Neural progenitor cell (in vitro differentiated cells): ENCODE measurements at regions not wholly inside any gene's neighbourhood (a gene's known extent, or its start where the extent isn't known, plus 50 kb on each side); places are given as distances from the start of the nearest gene placed in this dataset.

Experiments
- DNase-seq: peaks from one replicate; pipeline ENCODE4 v3.0.0-alpha.2; 2016; ENCODE audit warnings: low spot score
- H2AFZ ChIP-seq: fragments of 200-600 bp; sonication (generic); replicated peaks from 2 replicates; pipeline ENCODE4 v1.6.1; 2016; ENCODE audit warnings: antibody characterized with exemption
- H3F3A ChIP-seq: fragments of 200-600 bp; sonication (generic); 2 replicates; pipeline ENCODE4 v1.6.1; 2016; ENCODE audit warnings: antibody characterized with exemption, low read depth
- H3K27ac ChIP-seq: fragments of 200-600 bp; sonication (generic); 2 replicates; pipeline ENCODE4 v1.5.1; 2016; ENCODE audit warnings: mild to moderate bottlenecking
- H3K27me3 ChIP-seq: fragments of 200-600 bp; sonication (generic); 2 replicates; pipeline ENCODE4 v1.6.1; 2016; ENCODE audit warnings: mild to moderate bottlenecking, moderate library complexity
- H3K36me3 ChIP-seq: fragments of 200-600 bp; sonication (generic); 2 replicates; pipeline ENCODE4 v1.5.1; 2016
- H3K4me1 ChIP-seq: fragments of 200-600 bp; sonication (generic); 2 replicates; pipeline ENCODE4 v1.6.1; 2016; ENCODE audit warnings: mixed run types
- H3K4me2 ChIP-seq: fragments of 200-600 bp; sonication (generic); 2 replicates; pipeline ENCODE4 v1.6.1; 2016
- H3K4me3 ChIP-seq: fragments of 200-600 bp; sonication (generic); 2 replicates; pipeline ENCODE4 v1.5.1; 2016
- H3K79me2 ChIP-seq: fragments of 200-600 bp; sonication (generic); 2 replicates; pipeline ENCODE4 v1.6.1; 2016; ENCODE audit warnings: low read depth
- H3K9ac ChIP-seq: fragments of 200-600 bp; sonication (generic); 2 replicates; pipeline ENCODE4 v1.6.1; 2016
- H3K9me3 ChIP-seq: fragments of 200-600 bp; sonication (generic); 2 replicates; pipeline ENCODE4 v1.5.1; 2016; ENCODE audit warnings: low read depth
- H4K20me1 ChIP-seq: fragments of 200-600 bp; sonication (generic); 2 replicates; pipeline ENCODE4 v1.6.1; 2016; ENCODE audit warnings: low read depth
- H3K27ac Mint-ChIP-seq: 3 replicates; pipeline ENCODE4 v1.8.0; 2021; ENCODE audit warnings: mixed read lengths
- H3K27me3 Mint-ChIP-seq: 2 replicates; pipeline ENCODE4 v1.8.0; 2022; ENCODE audit warnings: low read depth, mild to moderate bottlenecking, inconsistent platforms, moderate library complexity, mixed read lengths; ENCODE audit not compliant: insufficient read depth
- H3K36me3 Mint-ChIP-seq: 3 replicates; pipeline ENCODE4 v1.8.0; 2021; ENCODE audit warnings: mixed read lengths
- H3K4me1 Mint-ChIP-seq: 3 replicates; pipeline ENCODE4 v1.8.0; 2021; ENCODE audit warnings: mixed read lengths
- H3K4me3 Mint-ChIP-seq: 3 replicates; pipeline ENCODE4 v1.8.0; 2021; ENCODE audit warnings: mild to moderate bottlenecking, moderate library complexity, mixed read lengths
- H3K9me3 Mint-ChIP-seq: 3 replicates; pipeline ENCODE4 v1.8.0; 2020; ENCODE audit warnings: mixed read lengths
- CTCF ChIP-seq: fragments of 200-600 bp; sonication (generic); IDR thresholded peaks from 2 replicates; pipeline ENCODE4 v1.5.1; 2017; ENCODE audit warnings: antibody characterized with exemption, mild to moderate bottlenecking
- EZH2 ChIP-seq: fragments of 200-600 bp; sonication (generic); IDR thresholded peaks from 2 replicates; pipeline ENCODE4 v1.6.1; 2017; ENCODE audit warnings: antibody characterized with exemption, mild to moderate bottlenecking, moderate library complexity
- EZH2phosphoT487 ChIP-seq: fragments of 200-600 bp; sonication (generic); IDR thresholded peaks from 2 replicates; pipeline ENCODE4 v1.6.1; 2017; ENCODE audit warnings: antibody characterized with exemption

GRCh38 chrX:151476604-151477303, 79.7 kb downstream of the VMA21 start:
- no peaks in the 10 kb centered on the region for H3F3A ChIP-seq
- H3K27ac ChIP-seq, result no peak overlapping the region
- no peak overlapping the region for H3K4me2 ChIP-seq
- Mint-ChIP-seq H3K27ac (no peak overlapping the region), H3K9me3 (peaks cover 5% of the 10 kb centered on the region), H3K27me3 (no peaks in the 10 kb centered on the region), H3K4me3 (no peak overlapping the region), H3K36me3 (no peaks in the 10 kb centered on the region), H3K4me1 (no peaks in the 10 kb centered on the region)
- H2AFZ ChIP-seq, result no peak overlapping the region
- TF ChIP-seq EZH2phosphoT487 (no peak), CTCF (no peak), EZH2 (no peak)
- no peaks in the 10 kb centered on the region for H3K27me3 ChIP-seq
- H4K20me1 ChIP-seq, result no peaks in the 10 kb centered on the region
- no peak overlapping the region for H3K9ac ChIP-seq
- DNase-seq, result no peak
- no peaks in the 10 kb centered on the region for H3K9me3 ChIP-seq
- H3K36me3 ChIP-seq, result no peaks in the 10 kb centered on the region
- no peaks in the 10 kb centered on the region for H3K79me2 ChIP-seq
- H3K4me3 ChIP-seq, result no peak overlapping the region
- H3K4me1 ChIP-seq, result no peaks in the 10 kb centered on the region

- H3K9ac ChIP-seq, result no peak overlapping the region
- H3K36me3 ChIP-seq, result no peaks in the 10 kb centered on the region
- H2AFZ ChIP-seq, result no peak overlapping the region
- Mint-ChIP-seq H3K4me1 (no peaks in the 10 kb centered on the region), H3K36me3 (no peaks in the 10 kb centered on the region), H3K27ac (no peak overlapping the region), H3K4me3 (no peak overlapping the region), H3K9me3 (peaks cover 3% of the 10 kb centered on the region), H3K27me3 (no peaks in the 10 kb centered on the region)
- H3K79me2 ChIP-seq, result no peaks in the 10 kb centered on the region
- H4K20me1 ChIP-seq, result no peaks in the 10 kb centered on the region
- H3K27ac ChIP-seq, result no peak overlapping the region
- H3K4me1 ChIP-seq, result no peaks in the 10 kb centered on the region
- H3K4me2 ChIP-seq, result no peak overlapping the region
- no peak overlapping the region for H3K4me3 ChIP-seq
- no peak for DNase-seq
- TF ChIP-seq EZH2 (no peak), EZH2phosphoT487 (no peak), CTCF (no peak)
- H3F3A ChIP-seq, result no peaks in the 10 kb centered on the region
- no peaks in the 10 kb centered on the region for H3K27me3 ChIP-seq
- H3K9me3 ChIP-seq, result no peaks in the 10 kb centered on the region
Observed at GRCh38 chrX:151478058-151478457, 81.1 kb downstream of the VMA21 start.

GRCh38 chrX:151488677-151489076, 74.8 kb upstream of the PASD1 start:
- Histone ChIP-seq H3K79me2 (no peaks in the 10 kb centered on the region), H2AFZ (no peak overlapping the region), H3K9me3 (no peaks in the 10 kb centered on the region), H3K4me3 (no peak overlapping the region), H3K4me2 (no peak overlapping the region), H3K4me1 (no peaks in the 10 kb centered on the region), H3K27me3 (no peaks in the 10 kb centered on the region), H3K27ac (no peak overlapping the region), H4K20me1 (no peaks in the 10 kb centered on the region), H3F3A (no peaks in the 10 kb centered on the region), H3K9ac (no peak overlapping the region), H3K36me3 (no peaks in the 10 kb centered on the region)
- Mint-ChIP-seq H3K27me3 (peaks cover 4% of the 10 kb centered on the region), H3K9me3 (peaks cover 2% of the 10 kb centered on the region), H3K27ac (no peak overlapping the region), H3K4me3 (no peak overlapping the region), H3K36me3 (no peaks in the 10 kb centered on the region), H3K4me1 (no peaks in the 10 kb centered on the region)
- TF ChIP-seq EZH2phosphoT487 (no peak), CTCF (peak; percentile 47)
- DNase-seq, result peak; percentile 9
